Sigmoid colon (tissue), 6 donors: ENCODE measurements at regions not wholly inside any gene's neighbourhood (a gene's known extent, or its start where the extent isn't known, plus 50 kb on each side); places are given as distances from the start of the nearest gene placed in this dataset.

Experiments used
- DNase-seq: peaks from one replicate; pipeline ENCODE4 v3.0.0-alpha.2; 2019
- H3K27ac ChIP-seq, 4 donors: fragments of 200-600 bp; sonication (generic); one replicate each; pipeline ENCODE4 v1.5.1; 2016 to 2019; ENCODE audit warnings: mild to moderate bottlenecking in 1 of 4
- H3K27me3 ChIP-seq, 3 donors: fragments of 200-600 bp; sonication (generic); one replicate each; pipeline ENCODE4 v1.5.1; 2019; ENCODE audit warnings: mild to moderate bottlenecking in 1 of 3
- H3K36me3 ChIP-seq, 4 donors: fragments of 200-600 bp; sonication (generic); one replicate each; pipeline ENCODE4 v1.5.1; 2016 to 2019
- H3K4me1 ChIP-seq, 4 donors: fragments of 200-600 bp; sonication (generic); one replicate each; pipeline ENCODE4 v1.5.1; 2017 to 2019
- H3K4me3 ChIP-seq, 4 donors: fragments of 200-600 bp; sonication (generic); one replicate each; pipeline ENCODE4 v1.5.1; 2017 to 2019; ENCODE audit warnings: mild to moderate bottlenecking in 2 of 4, moderate library complexity in 1 of 4
- H3K9me3 ChIP-seq, 4 donors: fragments of 200-600 bp in 3 of 4; sonication (generic) in 3 of 4; one replicate each; pipeline versions ENCODE4 v1.5.1 to v1.6.1; 2013 to 2019
- CTCF ChIP-seq, 4 experiments: fragments of 450-650 bp in 3 of 4; fragments of 200-600 bp in 1 of 4; IDR thresholded peaks; one replicate each; pipeline ENCODE4 v1.5.1; 2016 to 2019; ENCODE audit warnings: antibody characterized with exemption in 4 of 4, mild to moderate bottlenecking in 3 of 4, moderate library complexity in 2 of 4
- EP300 ChIP-seq, 4 donors: sonication (generic); formaldehyde crosslinking; IDR thresholded peaks; one replicate each; pipeline ENCODE4 v1.6.1; 2017; ENCODE audit warnings: antibody characterized with exemption in 4 of 4
- POLR2A ChIP-seq, 2 donors: fragments of 450-650 bp; IDR thresholded peaks; one replicate each; pipeline ENCODE4 v1.6.1; 2016; ENCODE audit warnings: antibody characterized with exemption in 2 of 2, mild to moderate bottlenecking in 2 of 2, moderate library complexity in 2 of 2
- POLR2AphosphoS5 ChIP-seq, 4 donors: sonication (generic); formaldehyde crosslinking; IDR thresholded peaks; one replicate each; pipeline ENCODE4 v1.6.1; 2017; ENCODE audit warnings: antibody characterized with exemption in 4 of 4
- WGBS, 2 donors: extraction: QIAGEN DNeasy Blood & Tissue Kit; methylation state at CpG; one replicate each; pipeline ENCODE4 v1.1.7; 2013; 5-methylcytosine and 5-hydroxymethylcytosine counted together
- intact Hi-C: fragments of 100-400 bp; cut with DNase I; formaldehyde crosslinking; loops from one replicate; pipeline ENCODE4 v1.15.1; 2023
- donor health status: healthy with polysubstance abuse.
- donor health status: healthy.

- intact Hi-C loops, result no loop called here
- TF ChIP-seq POLR2AphosphoS5 (IDR thresholded peaks at IDR 0.05), result no peak
- no peak for DNase-seq
Measured at GRCh38 chr10:43957267-43958070, 308.8 kb upstream of the ZNF32 start.

GRCh38 chr10:43955978-43956377 is 307.3 kb upstream of the ZNF32 start:
- no peak for TF ChIP-seq POLR2A (IDR thresholded peaks at IDR 0.05)
- no peak for TF ChIP-seq CTCF (IDR thresholded peaks at IDR 0.05)
- no peak for TF ChIP-seq EP300 (IDR thresholded peaks at IDR 0.05)
- TF ChIP-seq POLR2AphosphoS5 (IDR thresholded peaks at IDR 0.05), result no peak
- no peaks in the 10 kb centered on the region for H3K9me3 ChIP-seq
- no peaks in the 10 kb centered on the region for H3K36me3 ChIP-seq
- no peak overlapping the region for H3K4me3 ChIP-seq
- no peak for DNase-seq
- no peak overlapping the region for H3K27ac ChIP-seq
- 40 to 73% methylated on average over 3 of the region's 3 CpGs for WGBS, 2 donors
- H3K27me3 ChIP-seq, result no peaks in the 10 kb centered on the region
- no peaks in the 10 kb centered on the region for H3K4me1 ChIP-seq
- intact Hi-C loops, result no loop called here

More at GRCh38 chr10:43957267-43958070, 308.8 kb upstream of the ZNF32 start:
- Histone ChIP-seq H3K9me3 (no peaks in the 10 kb centered on the region), H3K4me3 (no peak overlapping the region), H3K36me3 (no peaks in the 10 kb centered on the region), H3K27ac (no peak overlapping the region), H3K4me1 (peaks cover 0 to 6% (median 4%) of the 10 kb centered on the region in 4 donors), H3K27me3 (no peaks in the 10 kb centered on the region)
- 82 to 90% methylated on average over 6 of the region's 6 CpGs for WGBS, 2 donors

DNA sequence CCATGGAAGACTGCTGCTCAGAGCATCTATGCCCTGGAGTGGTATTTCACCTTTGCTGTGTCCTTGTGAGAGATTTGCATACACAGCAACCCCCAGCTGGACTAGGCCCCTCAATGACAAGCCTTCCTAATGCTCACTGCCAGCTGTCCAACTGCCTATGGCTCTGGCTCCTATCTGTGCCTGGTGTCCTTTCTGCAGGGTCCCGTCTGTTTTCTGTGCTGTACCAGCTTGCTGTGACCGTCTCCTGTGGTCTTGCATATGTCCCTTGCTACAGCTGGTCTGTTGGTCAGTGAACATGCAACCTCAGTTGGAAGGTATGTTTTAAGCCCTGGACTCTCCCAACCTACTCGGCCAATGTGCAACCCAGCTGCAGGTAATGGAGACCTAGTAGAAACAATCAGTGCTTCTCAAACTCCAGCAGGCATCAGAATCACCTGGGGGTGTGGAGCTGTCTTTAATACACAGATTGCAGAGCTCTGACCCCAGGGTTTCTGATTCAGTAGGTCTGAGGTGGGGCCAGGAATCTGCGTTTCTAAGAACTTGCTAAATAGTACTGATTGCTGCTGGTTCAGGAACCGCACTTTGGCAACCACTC is 306.4 kb upstream of the ZNF32 start:
- H3K36me3 ChIP-seq, result no peaks in the 10 kb centered on the region
- intact Hi-C loops, result no loop called here
- H3K27ac ChIP-seq, result no peak overlapping the region
- no peaks in the 10 kb centered on the region for H3K9me3 ChIP-seq
- WGBS, 2 donors, result 83 to 91% methylated on average over 5 of the region's 5 CpGs
- no peak for DNase-seq
- no peak overlapping the region for H3K4me3 ChIP-seq
- H3K27me3 ChIP-seq, result no peaks in the 10 kb centered on the region
- no peaks in the 10 kb centered on the region for H3K4me1 ChIP-seq
- TF ChIP-seq POLR2A (IDR thresholded peaks at IDR 0.05) (no peak), POLR2AphosphoS5 (IDR thresholded peaks at IDR 0.05) (no peak), EP300 (IDR thresholded peaks at IDR 0.05) (no peak), CTCF (IDR thresholded peaks at IDR 0.05) (no peak)

DNA sequence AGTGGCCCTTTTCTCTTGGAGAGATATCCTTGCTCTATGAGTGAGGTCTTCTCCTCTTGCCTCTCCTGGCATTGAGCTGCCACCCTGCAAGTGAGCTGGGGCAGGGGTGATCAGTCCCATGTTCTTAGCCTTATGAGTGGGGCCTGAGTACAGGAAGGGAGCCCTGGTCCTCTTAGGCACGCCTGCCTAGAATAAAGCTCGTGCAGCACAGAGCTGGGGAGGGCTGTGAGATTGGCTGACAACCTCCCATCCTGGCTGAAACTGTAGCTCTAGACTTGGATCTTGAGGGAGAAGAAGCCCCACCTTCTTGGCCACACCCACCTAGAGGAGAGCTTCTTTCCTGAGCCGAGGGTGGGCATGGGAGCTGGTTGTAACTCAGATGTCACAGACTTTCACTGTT is 305.0 kb upstream of the ZNF32 start:
- H3K4me3 ChIP-seq, result no peak overlapping the region
- H3K36me3 ChIP-seq, result no peaks in the 10 kb centered on the region
- H3K27me3 ChIP-seq, result no peaks in the 10 kb centered on the region
- no peak for DNase-seq
- WGBS, 2 donors, result 62 to 77% methylated on average over 3 of the region's 3 CpGs
- H3K9me3 ChIP-seq, result no peaks in the 10 kb centered on the region
- H3K4me1 ChIP-seq, result no peaks in the 10 kb centered on the region
- intact Hi-C loops, result no loop called here
- no peak overlapping the region for H3K27ac ChIP-seq
- TF ChIP-seq POLR2AphosphoS5 (IDR thresholded peaks at IDR 0.05) (no peak), CTCF (IDR thresholded peaks at IDR 0.05) (no peak), POLR2A (IDR thresholded peaks at IDR 0.05) (no peak), EP300 (IDR thresholded peaks at IDR 0.05) (no peak)

- H3K9me3 ChIP-seq, result no peaks in the 10 kb centered on the region
- WGBS, 2 donors, result 89 to 96% methylated on average over 1 of the region's 1 CpG
- intact Hi-C loops, result no loop called here
- H3K4me3 ChIP-seq, result no peak overlapping the region
- DNase-seq, result no peak
- no peaks in the 10 kb centered on the region for H3K27me3 ChIP-seq
- no peak for TF ChIP-seq POLR2AphosphoS5 (IDR thresholded peaks at IDR 0.05)
- no peak for TF ChIP-seq POLR2A (IDR thresholded peaks at IDR 0.05)
- no peak overlapping the region for H3K27ac ChIP-seq
- no peaks in the 10 kb centered on the region for H3K36me3 ChIP-seq
- no peaks in the 10 kb centered on the region for H3K4me1 ChIP-seq
Measured at GRCh38 chr10:43952760-43953159, 304.1 kb upstream of the ZNF32 start.
